A549 (cell line): ENCODE measurements at regions not wholly inside any gene's neighbourhood (a gene's known extent, or its start where the extent isn't known, plus 50 kb on each side); places are given as distances from the start of the nearest gene placed in this dataset.

Source experiments
- ATAC-seq, 2 experiments: fragments of 200-7000 bp in 1 of 2; fragments of >200 bp in 1 of 2; cut with Nextera tagmentation in 1 of 2; cut with Tn5 transposase in 1 of 2; 3 replicates each; pipeline versions ENCODE4 v1.8.0 to v1.9.1; 2018 to 2020; ENCODE audit warnings: mild to moderate bottlenecking in 1 of 2, moderate library complexity in 1 of 2
- CTCF ChIA-PET: fragments of 300-600 bp; sonication (Branson Sonifier 250); formaldehyde crosslinking; extraction: SDS; loops from one replicate; lab custom pipeline; 2021; ENCODE audit warnings: antibody characterized with exemption, inconsistent platforms; lab: Yijun Ruan, JAX
- POLR2A ChIA-PET: fragments of 350-600 bp; formaldehyde crosslinking; extraction: SDS; loops from one replicate; lab custom pipeline; 2021; ENCODE audit warnings: antibody characterized with exemption, inconsistent platforms; lab: Yijun Ruan, JAX
- DNase-seq, 2 experiments: peaks; one replicate each; pipeline versions ENCODE4 v3.0.0 to v3.0.0-alpha.2; 2011 to 2016; ENCODE audit warnings: low read depth in 1 of 2, low spot score in 1 of 2
- FAIRE-seq: peaks from 2 replicates; lab custom pipeline; 2011; peaks lifted over from hg19 to GRCh38; lab: Jason Lieb, UNC
- H3K27ac ChIP-seq, 2 experiments: fragments of >200 bp; sonication (Bioruptor Twin); formaldehyde crosslinking; 3 replicates each; pipeline ENCODE4 v1.5.1; 2016 to 2017
- H3K4me1 ChIP-seq: fragments of >200 bp; sonication (Bioruptor Twin); formaldehyde crosslinking; 3 replicates; pipeline ENCODE4 v1.6.1; 2016
- H3K4me2 ChIP-seq: fragments of >200 bp; sonication (Bioruptor Twin); formaldehyde crosslinking; 3 replicates; pipeline ENCODE4 v1.6.1; 2016
- H3K4me3 ChIP-seq: fragments of >200 bp; sonication (Bioruptor Twin); formaldehyde crosslinking; 3 replicates; pipeline ENCODE4 v1.5.1; 2016
- H3K9me3 ChIP-seq: fragments of >200 bp; sonication (Bioruptor Twin); formaldehyde crosslinking; 3 replicates; pipeline ENCODE4 v1.6.1; 2016
- BHLHE40 ChIP-seq: IDR thresholded peaks from 2 replicates; pipeline ENCODE4 v1.6.1; 2012; ENCODE audit warnings: low read depth, low read length, inconsistent platforms
- CBX8 ChIP-seq: fragments of 200-600 bp; sonication (generic); IDR thresholded peaks from 2 replicates; pipeline ENCODE4 v1.6.1; 2016
- EP300 ChIP-seq, 2 experiments: fragments of >200 bp; sonication (Bioruptor Twin); formaldehyde crosslinking; IDR thresholded peaks; 2 replicates in 1 of 2; 3 replicates in 1 of 2; pipeline ENCODE4 v1.6.1; 2016 to 2017
- ESRRA ChIP-seq: fragments of 150-350 bp; IDR thresholded peaks from 2 replicates; pipeline ENCODE4 v1.6.1; 2014; ENCODE audit warnings: mild to moderate bottlenecking, low read length, borderline replicate concordance
- FOSL2 ChIP-seq, 2 experiments: fragments of 450-650 bp in 1 of 2; fragments of >200 bp in 1 of 2; sonication (Bioruptor Twin) in 1 of 2; formaldehyde crosslinking; IDR thresholded peaks; 2 replicates each; pipeline versions ENCODE4 v1.5.0 to v1.6.1; 2016 to 2020; ENCODE audit warnings: mild to moderate bottlenecking in 1 of 2, moderate library complexity in 1 of 2
- HDAC2 ChIP-seq: fragments of 200-600 bp; sonication (generic); IDR thresholded peaks from 2 replicates; pipeline ENCODE4 v1.6.1; 2016
- MAFK ChIP-seq: fragments of 450-650 bp; IDR thresholded peaks from 2 replicates; pipeline ENCODE4 v1.6.1; 2014; ENCODE audit not compliant: partially characterized antibody
- NFE2L2 ChIP-seq: fragments of 150-350 bp; conservative IDR thresholded peaks from 2 replicates; pipeline ENCODE4 v1.6.1; 2014; ENCODE audit warnings: low read length
- NPAS2 ChIP-seq: fragments of 250-450 bp; sonication (Bioruptor Pico); IDR thresholded peaks from 2 replicates; pipeline ENCODE4 v1.8.0; 2022; ENCODE audit warnings: mild to moderate bottlenecking, moderate library complexity, borderline replicate concordance
- POLR2A ChIP-seq: IDR thresholded peaks from 2 replicates; pipeline ENCODE4 v1.6.1; 2012; ENCODE audit warnings: mild to moderate bottlenecking, low read length
- RARB ChIP-seq: fragments of 250-450 bp; sonication (Bioruptor Pico); IDR thresholded peaks from 2 replicates; pipeline ENCODE4 v1.8.0; 2021; ENCODE audit warnings: mild to moderate bottlenecking, moderate library complexity
- RCOR1 ChIP-seq: fragments of 150-350 bp; IDR thresholded peaks from 2 replicates; pipeline ENCODE4 v1.6.1; 2014; ENCODE audit warnings: antibody characterized with exemption, low read length, low read depth
- RNF2 ChIP-seq: fragments of 200-600 bp; sonication (generic); IDR thresholded peaks from 2 replicates; pipeline ENCODE4 v1.6.1; 2016; ENCODE audit warnings: low read depth, mild to moderate bottlenecking, antibody characterized with exemption, moderate library complexity, borderline replicate concordance
- SMC3 ChIP-seq: fragments of >200 bp; sonication (Bioruptor Twin); formaldehyde crosslinking; IDR thresholded peaks from 3 replicates; pipeline ENCODE4 v1.6.1; 2018; ENCODE audit warnings: inconsistent platforms
- ZC3H11A ChIP-seq: fragments of 450-650 bp; IDR thresholded peaks from 2 replicates; pipeline ENCODE4 v1.6.1; 2014; ENCODE audit warnings: antibody characterized with exemption, mild to moderate bottlenecking
- ZFP36 ChIP-seq: fragments of 450-650 bp; IDR thresholded peaks from 2 replicates; pipeline ENCODE4 v1.6.1; 2014; ENCODE audit warnings: borderline replicate concordance; ENCODE audit not compliant: partially characterized antibody
- WGBS: methylation state at CpG from one replicate; pipeline ENCODE4 v1.1.6; 2017; ENCODE audit errors: missing lambda C conversion rate; 5-methylcytosine and 5-hydroxymethylcytosine counted together
- TF ChIP-seq, protein P1 (sequence below): fragments of >200 bp; sonication (Bioruptor Twin); formaldehyde crosslinking; IDR thresholded peaks from 2 replicates; pipeline ENCODE4 v1.6.1; 2016
- TF ChIP-seq, protein P2 (sequence below): IDR thresholded peaks from 2 replicates; pipeline ENCODE4 v1.6.1; 2012; ENCODE audit warnings: low read depth, borderline replicate concordance
- TF ChIP-seq, protein P3 (sequence below): IDR thresholded peaks from 2 replicates; pipeline ENCODE4 v1.6.1; 2012
- TF ChIP-seq, protein P4 (sequence below): fragments of 200-600 bp; sonication (generic); IDR thresholded peaks from 2 replicates; pipeline ENCODE4 v1.6.1; 2016; ENCODE audit warnings: antibody characterized with exemption, mild to moderate bottlenecking, moderate library complexity
- TF ChIP-seq, protein P5 (sequence below): fragments of 450-650 bp; IDR thresholded peaks from 2 replicates; pipeline ENCODE4 v1.6.1; 2014; ENCODE audit warnings: antibody characterized with exemption

DNA sequence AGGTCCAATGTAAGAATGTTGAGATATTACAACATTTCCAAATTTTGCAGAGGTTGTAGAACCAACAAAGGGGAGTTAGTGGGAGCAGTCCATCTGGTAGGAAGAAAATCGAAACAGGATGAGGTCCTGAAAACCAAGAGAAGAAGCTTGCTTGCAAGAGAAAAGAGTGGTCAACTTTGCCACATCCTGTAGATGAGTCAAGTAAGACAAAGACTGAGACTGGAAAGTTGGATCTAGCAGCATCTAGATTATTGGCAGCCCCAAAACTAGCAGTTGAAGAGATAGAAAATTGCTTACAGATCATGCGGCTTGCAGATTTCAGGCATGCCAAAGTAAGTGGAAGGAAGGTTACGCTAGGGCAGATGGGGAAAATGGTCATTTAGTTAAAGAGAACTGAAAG is 378.9 kb downstream of the GRB14 start:
- Histone ChIP-seq H3K4me3 (no peak overlapping the region), H3K4me2 (no peak overlapping the region), H3K27ac (no peak overlapping the region), H3K9me3 (no peaks in the 10 kb centered on the region), H3K4me1 (no peaks in the 10 kb centered on the region)
- FAIRE-seq (no peak), DNase-seq (no peak), ATAC-seq (no peak)
- ChIA-PET CTCF (no interaction called here), POLR2A (no interaction called here)
- TF ChIP-seq NPAS2 (CRISPR knock-in tag) (no peak), NFE2L2 (no peak)
- 50% methylated on average over 3 of the region's 3 CpGs for WGBS

DNA sequence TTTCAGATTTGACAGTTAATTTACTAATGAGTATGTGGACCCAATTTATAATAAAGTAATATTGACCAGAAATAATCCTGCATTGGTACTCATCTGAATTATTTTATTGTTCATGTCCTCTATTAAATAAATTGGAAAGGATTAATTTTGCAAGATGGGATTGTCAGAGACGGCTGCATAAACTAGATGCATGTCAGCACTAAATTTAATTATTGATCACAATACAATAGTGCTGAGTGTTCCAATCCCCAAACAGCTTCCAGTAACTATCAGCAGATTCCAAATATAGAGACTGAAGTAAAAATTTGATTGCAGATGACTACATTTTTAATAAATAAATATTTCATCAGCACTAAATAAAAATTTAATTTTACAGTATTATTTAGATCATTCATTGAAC is 387.2 kb downstream of the GRB14 start:
- CTCF ChIA-PET: no interaction called here
- Histone ChIP-seq H3K4me3 (no peak overlapping the region), H3K4me2 (no peak overlapping the region), H3K4me1 (no peaks in the 10 kb centered on the region), H3K9me3 (no peaks in the 10 kb centered on the region), H3K27ac (no peak overlapping the region)
- FAIRE-seq (no peak), DNase-seq (no peak), ATAC-seq (no peak)
- no peak for TF ChIP-seq RCOR1
- 43% methylated on average over 1 of the region's 1 CpG for WGBS
- POLR2A ChIA-PET: no interaction called here

DNA sequence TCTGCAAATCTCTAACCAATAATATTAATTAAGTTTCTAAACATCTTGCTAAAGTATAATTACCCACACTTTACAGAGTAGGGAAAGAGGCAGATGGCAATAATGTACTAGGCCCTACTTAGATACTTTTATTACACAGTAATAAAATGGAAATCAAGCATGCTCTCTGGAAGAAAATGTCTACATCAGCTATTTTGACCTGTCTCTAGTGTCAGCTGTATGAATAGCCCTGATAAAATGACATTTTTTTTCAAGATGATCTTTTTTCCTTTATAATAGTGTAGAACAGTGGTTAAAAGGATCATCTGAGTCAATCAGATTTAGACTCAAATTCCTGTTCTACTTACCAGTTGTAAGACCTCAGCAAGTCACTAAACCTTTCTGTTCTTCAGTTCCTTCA is 397.3 kb downstream of the GRB14 start:
- ATAC-seq (no peak), FAIRE-seq (no peak), DNase-seq (no peak)
- no peak overlapping the region for H3K4me2 ChIP-seq
- ChIA-PET CTCF (no interaction called here), POLR2A (no interaction called here)
- TF ChIP-seq, protein P1, sequence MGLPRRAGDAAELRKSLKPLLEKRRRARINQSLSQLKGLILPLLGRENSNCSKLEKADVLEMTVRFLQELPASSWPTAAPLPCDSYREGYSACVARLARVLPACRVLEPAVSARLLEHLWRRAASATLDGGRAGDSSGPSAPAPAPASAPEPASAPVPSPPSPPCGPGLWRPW: no peak
- TF ChIP-seq POLR2A: no peak
- TF ChIP-seq RARB: no peak
- TF ChIP-seq BHLHE40: no peak
- TF ChIP-seq MAFK: peak; percentile 86
- TF ChIP-seq HDAC2: no peak
- no peak overlapping the region for H3K4me3 ChIP-seq
- no peaks in the 10 kb centered on the region for H3K9me3 ChIP-seq
- H3K4me1 ChIP-seq: no peaks in the 10 kb centered on the region
- no peak overlapping the region for H3K27ac ChIP-seq

DNA sequence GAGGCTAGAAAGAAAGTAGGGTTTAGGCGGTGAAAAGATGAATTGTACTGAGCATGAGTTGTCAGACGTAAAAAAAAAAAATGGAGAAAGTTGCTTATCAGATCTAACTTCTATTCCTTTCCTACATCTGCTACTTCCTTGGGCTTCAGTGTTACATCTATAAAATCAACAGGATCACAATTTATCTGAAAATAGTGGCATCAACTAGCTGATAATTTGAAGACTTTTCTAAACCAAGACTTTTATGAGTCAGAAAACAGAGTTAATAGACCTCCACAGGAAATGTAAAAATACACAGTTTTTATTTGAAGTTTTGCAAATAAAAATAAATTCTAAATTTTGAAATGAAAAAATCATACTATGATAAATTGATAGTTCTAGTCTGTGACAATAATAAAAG is 399.8 kb downstream of the GRB14 start:
- CTCF ChIA-PET: interaction anchor here (1.0 kb wide), 1 partner anchor 425 kb away, joined by 3 read pairs; no protein-coding TSS in a partner anchor
- Histone ChIP-seq H3K4me2 (no peak overlapping the region), H3K4me1 (no peaks in the 10 kb centered on the region), H3K4me3 (no peak overlapping the region), H3K9me3 (no peaks in the 10 kb centered on the region), H3K27ac (no peak overlapping the region)
- no peak for FAIRE-seq
- no peak for ATAC-seq
- POLR2A ChIA-PET: no interaction called here
- TF ChIP-seq ESRRA (no peak), ZC3H11A (no peak), HDAC2 (no peak), CBX8 (no peak), ZFP36 (no peak), EP300 (IDR thresholded peaks at IDR 0.05) (no peak), MAFK (no peak), FOSL2 (IDR thresholded peaks at IDR 0.05) (no peak), FOSL2 (CRISPR knock-in tag; IDR thresholded peaks at IDR 0.05) (no peak), RNF2 (no peak), SMC3 (no peak)
- TF ChIP-seq, protein P2, sequence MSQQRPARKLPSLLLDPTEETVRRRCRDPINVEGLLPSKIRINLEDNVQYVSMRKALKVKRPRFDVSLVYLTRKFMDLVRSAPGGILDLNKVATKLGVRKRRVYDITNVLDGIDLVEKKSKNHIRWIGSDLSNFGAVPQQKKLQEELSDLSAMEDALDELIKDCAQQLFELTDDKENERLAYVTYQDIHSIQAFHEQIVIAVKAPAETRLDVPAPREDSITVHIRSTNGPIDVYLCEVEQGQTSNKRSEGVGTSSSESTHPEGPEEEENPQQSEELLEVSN: no peak
- TF ChIP-seq, protein P3, sequence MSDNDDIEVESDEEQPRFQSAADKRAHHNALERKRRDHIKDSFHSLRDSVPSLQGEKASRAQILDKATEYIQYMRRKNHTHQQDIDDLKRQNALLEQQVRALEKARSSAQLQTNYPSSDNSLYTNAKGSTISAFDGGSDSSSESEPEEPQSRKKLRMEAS: no peak
- TF ChIP-seq, protein P4, sequence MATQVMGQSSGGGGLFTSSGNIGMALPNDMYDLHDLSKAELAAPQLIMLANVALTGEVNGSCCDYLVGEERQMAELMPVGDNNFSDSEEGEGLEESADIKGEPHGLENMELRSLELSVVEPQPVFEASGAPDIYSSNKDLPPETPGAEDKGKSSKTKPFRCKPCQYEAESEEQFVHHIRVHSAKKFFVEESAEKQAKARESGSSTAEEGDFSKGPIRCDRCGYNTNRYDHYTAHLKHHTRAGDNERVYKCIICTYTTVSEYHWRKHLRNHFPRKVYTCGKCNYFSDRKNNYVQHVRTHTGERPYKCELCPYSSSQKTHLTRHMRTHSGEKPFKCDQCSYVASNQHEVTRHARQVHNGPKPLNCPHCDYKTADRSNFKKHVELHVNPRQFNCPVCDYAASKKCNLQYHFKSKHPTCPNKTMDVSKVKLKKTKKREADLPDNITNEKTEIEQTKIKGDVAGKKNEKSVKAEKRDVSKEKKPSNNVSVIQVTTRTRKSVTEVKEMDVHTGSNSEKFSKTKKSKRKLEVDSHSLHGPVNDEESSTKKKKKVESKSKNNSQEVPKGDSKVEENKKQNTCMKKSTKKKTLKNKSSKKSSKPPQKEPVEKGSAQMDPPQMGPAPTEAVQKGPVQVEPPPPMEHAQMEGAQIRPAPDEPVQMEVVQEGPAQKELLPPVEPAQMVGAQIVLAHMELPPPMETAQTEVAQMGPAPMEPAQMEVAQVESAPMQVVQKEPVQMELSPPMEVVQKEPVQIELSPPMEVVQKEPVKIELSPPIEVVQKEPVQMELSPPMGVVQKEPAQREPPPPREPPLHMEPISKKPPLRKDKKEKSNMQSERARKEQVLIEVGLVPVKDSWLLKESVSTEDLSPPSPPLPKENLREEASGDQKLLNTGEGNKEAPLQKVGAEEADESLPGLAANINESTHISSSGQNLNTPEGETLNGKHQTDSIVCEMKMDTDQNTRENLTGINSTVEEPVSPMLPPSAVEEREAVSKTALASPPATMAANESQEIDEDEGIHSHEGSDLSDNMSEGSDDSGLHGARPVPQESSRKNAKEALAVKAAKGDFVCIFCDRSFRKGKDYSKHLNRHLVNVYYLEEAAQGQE: no peak
- TF ChIP-seq, protein P5, sequence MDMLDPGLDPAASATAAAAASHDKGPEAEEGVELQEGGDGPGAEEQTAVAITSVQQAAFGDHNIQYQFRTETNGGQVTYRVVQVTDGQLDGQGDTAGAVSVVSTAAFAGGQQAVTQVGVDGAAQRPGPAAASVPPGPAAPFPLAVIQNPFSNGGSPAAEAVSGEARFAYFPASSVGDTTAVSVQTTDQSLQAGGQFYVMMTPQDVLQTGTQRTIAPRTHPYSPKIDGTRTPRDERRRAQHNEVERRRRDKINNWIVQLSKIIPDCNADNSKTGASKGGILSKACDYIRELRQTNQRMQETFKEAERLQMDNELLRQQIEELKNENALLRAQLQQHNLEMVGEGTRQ: no peak
- no peak for DNase-seq
- 85% methylated on average over 2 of the region's 2 CpGs for WGBS
